ENCODE measurements at regions not wholly inside any gene's neighbourhood (a gene's known extent, or its start where the extent isn't known, plus 50 kb on each side); places are given as distances from the start of the nearest gene placed in this dataset.

DNA sequence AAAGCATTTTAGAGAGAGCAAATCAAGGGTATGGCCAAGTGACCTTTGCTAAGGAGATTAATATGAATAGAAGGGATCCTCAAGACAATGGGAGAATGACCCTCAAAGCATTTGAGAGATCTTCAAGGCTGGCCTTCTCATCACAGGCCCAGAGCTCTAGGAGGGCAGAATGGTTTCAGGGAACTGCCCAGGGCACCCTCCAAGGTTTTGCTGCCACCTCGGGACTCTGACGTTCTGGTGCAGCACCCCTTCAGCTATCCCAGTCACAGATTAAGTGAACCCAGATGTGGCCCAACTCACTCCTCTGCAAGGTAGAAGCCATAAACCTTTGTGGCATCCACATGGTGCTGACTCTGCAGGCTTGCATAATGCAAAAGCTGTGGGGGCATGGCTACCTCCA, 209.3 kb downstream of the TLE3 start:
- TF ChIP-seq, protein P1, sequence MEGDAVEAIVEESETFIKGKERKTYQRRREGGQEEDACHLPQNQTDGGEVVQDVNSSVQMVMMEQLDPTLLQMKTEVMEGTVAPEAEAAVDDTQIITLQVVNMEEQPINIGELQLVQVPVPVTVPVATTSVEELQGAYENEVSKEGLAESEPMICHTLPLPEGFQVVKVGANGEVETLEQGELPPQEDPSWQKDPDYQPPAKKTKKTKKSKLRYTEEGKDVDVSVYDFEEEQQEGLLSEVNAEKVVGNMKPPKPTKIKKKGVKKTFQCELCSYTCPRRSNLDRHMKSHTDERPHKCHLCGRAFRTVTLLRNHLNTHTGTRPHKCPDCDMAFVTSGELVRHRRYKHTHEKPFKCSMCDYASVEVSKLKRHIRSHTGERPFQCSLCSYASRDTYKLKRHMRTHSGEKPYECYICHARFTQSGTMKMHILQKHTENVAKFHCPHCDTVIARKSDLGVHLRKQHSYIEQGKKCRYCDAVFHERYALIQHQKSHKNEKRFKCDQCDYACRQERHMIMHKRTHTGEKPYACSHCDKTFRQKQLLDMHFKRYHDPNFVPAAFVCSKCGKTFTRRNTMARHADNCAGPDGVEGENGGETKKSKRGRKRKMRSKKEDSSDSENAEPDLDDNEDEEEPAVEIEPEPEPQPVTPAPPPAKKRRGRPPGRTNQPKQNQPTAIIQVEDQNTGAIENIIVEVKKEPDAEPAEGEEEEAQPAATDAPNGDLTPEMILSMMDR (IDR thresholded peaks at IDR 0.05; ENCODE audit: low read depth, low read length, poor library complexity, severe bottlenecking): no peak
- TF ChIP-seq EZH2phosphoT487 (IDR thresholded peaks at IDR 0.05; ENCODE audit: borderline replicate concordance, low read length): no peak

Measured in DOHH2 (cell line).